PC-9 (cell line): ENCODE measurements at regions not wholly inside any gene's neighbourhood (a gene's known extent, or its start where the extent isn't known, plus 50 kb on each side); places are given as distances from the start of the nearest gene placed in this dataset.
"Not testable (repeated sequence)": the region's sequence is repeated elsewhere in the genome, so short reads cannot be mapped to it uniquely, and the experiment has no call there.

ENCODE experiments used
- EZH2 ChIP-seq: fragments of 200-600 bp; sonication (generic); IDR thresholded peaks from 2 replicates; pipeline ENCODE4 v1.8.0; 2017; ENCODE audit warnings: antibody characterized with exemption, low read depth
- TF ChIP-seq, protein P1 (sequence below): fragments of 200-600 bp; sonication (generic); conservative IDR thresholded peaks from 2 replicates; pipeline ENCODE4 v1.6.1; 2017; ENCODE audit warnings: mixed run types, antibody characterized with exemption, mild to moderate bottlenecking, moderate library complexity

DNA sequence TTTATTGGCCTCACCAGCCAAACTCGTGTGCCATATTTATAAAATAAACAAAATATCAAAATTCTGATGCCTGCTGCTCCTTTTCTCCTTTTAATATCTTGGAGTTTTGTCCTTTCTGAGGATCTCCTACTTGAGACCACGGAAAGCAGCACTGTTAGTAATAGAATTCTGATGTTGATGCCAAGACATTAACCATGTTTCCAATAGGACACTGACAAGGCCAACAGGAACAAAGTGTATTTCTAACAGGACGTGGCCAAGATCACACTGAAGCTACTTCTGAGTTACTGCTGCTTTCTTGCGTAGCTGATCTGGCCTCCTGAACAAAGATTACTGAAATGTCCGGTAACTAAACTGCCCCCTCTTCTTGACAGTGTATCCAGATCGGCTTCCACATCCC is 848.5 kb downstream of the TTLL7 start:
- TF ChIP-seq, protein P1, sequence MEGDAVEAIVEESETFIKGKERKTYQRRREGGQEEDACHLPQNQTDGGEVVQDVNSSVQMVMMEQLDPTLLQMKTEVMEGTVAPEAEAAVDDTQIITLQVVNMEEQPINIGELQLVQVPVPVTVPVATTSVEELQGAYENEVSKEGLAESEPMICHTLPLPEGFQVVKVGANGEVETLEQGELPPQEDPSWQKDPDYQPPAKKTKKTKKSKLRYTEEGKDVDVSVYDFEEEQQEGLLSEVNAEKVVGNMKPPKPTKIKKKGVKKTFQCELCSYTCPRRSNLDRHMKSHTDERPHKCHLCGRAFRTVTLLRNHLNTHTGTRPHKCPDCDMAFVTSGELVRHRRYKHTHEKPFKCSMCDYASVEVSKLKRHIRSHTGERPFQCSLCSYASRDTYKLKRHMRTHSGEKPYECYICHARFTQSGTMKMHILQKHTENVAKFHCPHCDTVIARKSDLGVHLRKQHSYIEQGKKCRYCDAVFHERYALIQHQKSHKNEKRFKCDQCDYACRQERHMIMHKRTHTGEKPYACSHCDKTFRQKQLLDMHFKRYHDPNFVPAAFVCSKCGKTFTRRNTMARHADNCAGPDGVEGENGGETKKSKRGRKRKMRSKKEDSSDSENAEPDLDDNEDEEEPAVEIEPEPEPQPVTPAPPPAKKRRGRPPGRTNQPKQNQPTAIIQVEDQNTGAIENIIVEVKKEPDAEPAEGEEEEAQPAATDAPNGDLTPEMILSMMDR: not testable (repeated sequence)
- TF ChIP-seq EZH2: not testable (repeated sequence)
